GM23338 (cell line): ENCODE measurements at regions not wholly inside any gene's neighbourhood (a gene's known extent, or its start where the extent isn't known, plus 50 kb on each side); places are given as distances from the start of the nearest gene placed in this dataset.

Experiments used
- ATAC-seq: fragments of 200-7000 bp; cut with Tn5 transposase; 3 replicates; pipeline ENCODE4 v1.9.1; 2020
- DNase-seq: peaks from one replicate; pipeline ENCODE4 v3.0.0-alpha.2; 2015; ENCODE audit warnings: low spot score
- H2AFZ ChIP-seq: fragments of 200-600 bp; sonication (generic); 2 replicates; pipeline ENCODE4 v1.8.0; 2016; ENCODE audit warnings: antibody characterized with exemption, mild to moderate bottlenecking, moderate library complexity
- H3F3A ChIP-seq: fragments of 200-600 bp; sonication (generic); replicated peaks from 2 replicates; pipeline ENCODE4 v1.8.0; 2017; ENCODE audit warnings: antibody characterized with exemption, mixed run types, low read depth
- H3K27ac ChIP-seq: fragments of 200-600 bp; sonication (generic); 2 replicates; pipeline ENCODE4 v1.6.1; 2016; ENCODE audit warnings: low read depth
- H3K27me3 ChIP-seq: fragments of 200-600 bp; sonication (generic); 2 replicates; pipeline ENCODE4 v1.8.0; 2016; ENCODE audit warnings: mild to moderate bottlenecking, mixed run types, moderate library complexity; ENCODE audit not compliant: insufficient read depth
- H3K36me3 ChIP-seq: fragments of 200-600 bp; sonication (generic); 2 replicates; pipeline ENCODE4 v1.8.0; 2016; ENCODE audit warnings: mild to moderate bottlenecking; ENCODE audit not compliant: insufficient read depth
- H3K4me1 ChIP-seq: fragments of 200-600 bp; sonication (generic); 2 replicates; pipeline ENCODE4 v1.8.0; 2016; ENCODE audit warnings: mild to moderate bottlenecking, moderate library complexity; ENCODE audit not compliant: insufficient read depth
- H3K4me2 ChIP-seq: fragments of 200-600 bp; sonication (generic); 2 replicates; pipeline ENCODE4 v1.7.1; 2017; ENCODE audit warnings: mixed run types
- H3K4me3 ChIP-seq: fragments of 200-600 bp; sonication (generic); 2 replicates; pipeline ENCODE4 v1.6.1; 2016; ENCODE audit warnings: mixed run types
- H3K79me2 ChIP-seq: fragments of 200-600 bp; sonication (generic); replicated peaks from 2 replicates; pipeline ENCODE4 v1.8.0; 2017; ENCODE audit warnings: mild to moderate bottlenecking; ENCODE audit not compliant: insufficient read depth
- H3K9me2 ChIP-seq: fragments of 200-600 bp; sonication (generic); 2 replicates; pipeline ENCODE4 v1.8.0; 2017; ENCODE audit not compliant: insufficient read depth
- H4K20me1 ChIP-seq: fragments of 200-600 bp; sonication (generic); replicated peaks from 2 replicates; pipeline ENCODE4 v1.8.0; 2017; ENCODE audit warnings: mild to moderate bottlenecking; ENCODE audit not compliant: insufficient read depth
- H3K27ac Mint-ChIP-seq: 2 replicates; pipeline ENCODE4 v1.8.0; 2020; ENCODE audit warnings: inconsistent platforms, mild to moderate bottlenecking, moderate library complexity, mixed read lengths
- H3K27me3 Mint-ChIP-seq: 3 replicates; pipeline ENCODE4 v1.8.0; 2022; ENCODE audit warnings: low read depth, mild to moderate bottlenecking, moderate library complexity, mixed read lengths, inconsistent platforms; ENCODE audit not compliant: insufficient read depth, poor library complexity
- H3K36me3 Mint-ChIP-seq: 3 replicates; pipeline ENCODE4 v1.8.0; 2021; ENCODE audit warnings: low read depth, mild to moderate bottlenecking, inconsistent platforms, moderate library complexity, mixed read lengths
- H3K4me1 Mint-ChIP-seq: 3 replicates; pipeline ENCODE4 v1.8.0; 2020; ENCODE audit warnings: mild to moderate bottlenecking, inconsistent platforms, mixed read lengths
- H3K4me3 Mint-ChIP-seq: 3 replicates; pipeline ENCODE4 v1.8.0; 2021; ENCODE audit warnings: moderate library complexity, mild to moderate bottlenecking, inconsistent platforms, mixed read lengths
- H3K9me3 Mint-ChIP-seq: 3 replicates; pipeline ENCODE4 v1.8.0; 2020; ENCODE audit warnings: moderate library complexity, mild to moderate bottlenecking, inconsistent platforms, mixed read lengths
- CREB1 ChIP-seq: fragments of 250-450 bp; sonication (Bioruptor Pico); IDR thresholded peaks from 2 replicates; pipeline ENCODE4 v1.5.0; 2020; ENCODE audit warnings: low read depth, mild to moderate bottlenecking, moderate library complexity
- EZH2 ChIP-seq: fragments of 200-600 bp; sonication (generic); IDR thresholded peaks from one replicate; pipeline ENCODE4 v1.8.0; 2017; ENCODE audit warnings: antibody characterized with exemption, mild to moderate bottlenecking, low read depth; ENCODE audit not compliant: unreplicated experiment
- EZH2phosphoT487 ChIP-seq: fragments of 200-600 bp; sonication (generic); IDR thresholded peaks from one replicate; pipeline ENCODE4 v1.8.1; 2018; ENCODE audit warnings: antibody characterized with exemption; ENCODE audit not compliant: unreplicated experiment
- JUNB ChIP-seq: IDR thresholded peaks from one replicate; pipeline ENCODE4 v1.6.1; 2016; ENCODE audit warnings: antibody characterized with exemption; ENCODE audit not compliant: unreplicated experiment
- NANOG ChIP-seq: IDR thresholded peaks from 2 replicates; pipeline ENCODE4 v1.6.1; 2016; ENCODE audit warnings: antibody characterized with exemption, borderline replicate concordance
- POLR2AphosphoS5 ChIP-seq: IDR thresholded peaks from 2 replicates; pipeline ENCODE4 v1.6.1; 2016; ENCODE audit warnings: antibody characterized with exemption, low read depth
- STAT1 ChIP-seq: IDR thresholded peaks from one replicate; pipeline ENCODE4 v1.6.1; 2016; ENCODE audit warnings: antibody characterized with exemption; ENCODE audit not compliant: unreplicated experiment
- ZNF114 ChIP-seq: fragments of 250-450 bp; sonication (Bioruptor Pico); IDR thresholded peaks from 2 replicates; pipeline ENCODE4 v1.5.0; 2020; ENCODE audit warnings: mild to moderate bottlenecking, moderate library complexity
- ZNF331 ChIP-seq: fragments of 250-450 bp; sonication (Bioruptor Pico); IDR thresholded peaks from 2 replicates; pipeline ENCODE4 v1.5.0; 2020; ENCODE audit warnings: low read depth, mild to moderate bottlenecking, moderate library complexity
- TF ChIP-seq, protein P1 (sequence below), 2 experiments: fragments of 200-600 bp in 1 of 2; sonication (generic) in 1 of 2; conservative IDR thresholded peaks; 2 replicates each; pipeline versions ENCODE4 v1.5.1 to v1.6.1; 2016 to 2017; ENCODE audit warnings: antibody characterized with exemption in 2 of 2, low read depth in 2 of 2, mild to moderate bottlenecking in 2 of 2, moderate library complexity in 1 of 2
- TF ChIP-seq, protein P2 (sequence below): IDR thresholded peaks from one replicate; pipeline ENCODE4 v1.6.1; 2018; ENCODE audit warnings: antibody characterized with exemption; ENCODE audit not compliant: unreplicated experiment

DNA sequence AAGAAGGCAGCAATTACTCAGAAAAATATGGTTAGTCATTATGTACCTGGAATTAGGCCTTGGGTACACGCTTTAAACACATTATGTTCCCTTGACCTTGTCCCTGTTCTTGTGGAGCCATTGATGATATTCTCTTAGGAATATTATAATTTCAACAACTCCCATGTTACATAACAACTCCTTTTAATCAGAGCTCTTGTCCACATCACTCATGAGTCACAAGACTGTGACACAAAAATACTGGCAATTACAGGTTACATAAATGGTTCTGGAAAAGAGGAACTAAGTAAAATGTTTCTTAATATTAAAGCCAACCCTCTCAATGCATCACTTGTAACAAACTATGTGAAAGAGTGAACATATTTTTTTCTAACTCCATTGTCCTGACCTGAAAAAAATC, 143.8 kb upstream of the PCLO start:
- Mint-ChIP-seq H3K36me3 (no peaks in the 10 kb centered on the region), H3K27ac (no peak overlapping the region), H3K4me3 (no peak overlapping the region), H3K4me1 (no peaks in the 10 kb centered on the region), H3K27me3 (peaks cover under 1% of the 10 kb centered on the region), H3K9me3 (no peaks in the 10 kb centered on the region)
- Histone ChIP-seq H3K4me1 (no peaks in the 10 kb centered on the region), H3K36me3 (no peaks in the 10 kb centered on the region), H3K9me2 (no peaks in the 10 kb centered on the region), H3K4me3 (no peak overlapping the region), H3K79me2 (no peaks in the 10 kb centered on the region), H3K27me3 (no peaks in the 10 kb centered on the region), H4K20me1 (no peaks in the 10 kb centered on the region), H2AFZ (no peak overlapping the region), H3K4me2 (no peak overlapping the region), H3F3A (no peaks in the 10 kb centered on the region), H3K27ac (no peak overlapping the region)
- DNase-seq (no peak), ATAC-seq (no peak)
- no peak for TF ChIP-seq EZH2
- no peak for TF ChIP-seq STAT1
- no peak for TF ChIP-seq ZNF331
- TF ChIP-seq CREB1 (CRISPR knock-in tag) = no peak
- TF ChIP-seq, protein P1, sequence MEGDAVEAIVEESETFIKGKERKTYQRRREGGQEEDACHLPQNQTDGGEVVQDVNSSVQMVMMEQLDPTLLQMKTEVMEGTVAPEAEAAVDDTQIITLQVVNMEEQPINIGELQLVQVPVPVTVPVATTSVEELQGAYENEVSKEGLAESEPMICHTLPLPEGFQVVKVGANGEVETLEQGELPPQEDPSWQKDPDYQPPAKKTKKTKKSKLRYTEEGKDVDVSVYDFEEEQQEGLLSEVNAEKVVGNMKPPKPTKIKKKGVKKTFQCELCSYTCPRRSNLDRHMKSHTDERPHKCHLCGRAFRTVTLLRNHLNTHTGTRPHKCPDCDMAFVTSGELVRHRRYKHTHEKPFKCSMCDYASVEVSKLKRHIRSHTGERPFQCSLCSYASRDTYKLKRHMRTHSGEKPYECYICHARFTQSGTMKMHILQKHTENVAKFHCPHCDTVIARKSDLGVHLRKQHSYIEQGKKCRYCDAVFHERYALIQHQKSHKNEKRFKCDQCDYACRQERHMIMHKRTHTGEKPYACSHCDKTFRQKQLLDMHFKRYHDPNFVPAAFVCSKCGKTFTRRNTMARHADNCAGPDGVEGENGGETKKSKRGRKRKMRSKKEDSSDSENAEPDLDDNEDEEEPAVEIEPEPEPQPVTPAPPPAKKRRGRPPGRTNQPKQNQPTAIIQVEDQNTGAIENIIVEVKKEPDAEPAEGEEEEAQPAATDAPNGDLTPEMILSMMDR (conservative IDR thresholded peaks at IDR 0.05; ENCODE audit: low read depth in 2 of 2) = no peak
- TF ChIP-seq EZH2phosphoT487 = no peak
- TF ChIP-seq POLR2AphosphoS5 = no peak

DNA sequence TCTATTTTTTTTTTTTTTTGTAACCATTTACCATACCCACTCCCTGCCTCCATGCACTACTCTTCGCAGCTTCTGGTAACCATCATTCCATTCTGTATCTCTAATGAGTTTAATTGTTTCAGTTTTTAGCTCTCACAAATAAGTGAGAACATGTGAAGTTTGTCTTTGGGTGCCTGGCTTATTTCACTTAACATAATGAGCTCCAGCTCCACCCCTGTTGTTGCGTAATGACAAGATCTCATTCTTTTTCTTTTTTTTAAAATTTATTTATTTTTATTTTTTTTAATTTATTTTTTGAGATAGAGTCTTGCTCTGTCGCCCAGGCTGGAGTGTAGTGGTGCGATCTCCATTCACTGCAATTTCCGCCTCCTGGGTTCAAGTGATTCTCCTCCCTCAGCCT, 142.3 kb upstream of the PCLO start:
- Histone ChIP-seq H3K79me2 (no peaks in the 10 kb centered on the region), H3K4me3 (no peak overlapping the region), H3K27ac (no peak overlapping the region), H2AFZ (no peak overlapping the region), H3K27me3 (no peaks in the 10 kb centered on the region), H3K4me1 (no peaks in the 10 kb centered on the region), H4K20me1 (no peaks in the 10 kb centered on the region), H3K36me3 (no peaks in the 10 kb centered on the region), H3F3A (no peaks in the 10 kb centered on the region), H3K9me2 (no peaks in the 10 kb centered on the region), H3K4me2 (no peak overlapping the region)
- Mint-ChIP-seq H3K9me3 (no peaks in the 10 kb centered on the region), H3K36me3 (no peaks in the 10 kb centered on the region), H3K4me1 (no peaks in the 10 kb centered on the region), H3K27ac (no peak overlapping the region), H3K27me3 (no peaks in the 10 kb centered on the region), H3K4me3 (no peak overlapping the region)
- DNase-seq (no peak), ATAC-seq (no peak)
- TF ChIP-seq, protein P2, sequence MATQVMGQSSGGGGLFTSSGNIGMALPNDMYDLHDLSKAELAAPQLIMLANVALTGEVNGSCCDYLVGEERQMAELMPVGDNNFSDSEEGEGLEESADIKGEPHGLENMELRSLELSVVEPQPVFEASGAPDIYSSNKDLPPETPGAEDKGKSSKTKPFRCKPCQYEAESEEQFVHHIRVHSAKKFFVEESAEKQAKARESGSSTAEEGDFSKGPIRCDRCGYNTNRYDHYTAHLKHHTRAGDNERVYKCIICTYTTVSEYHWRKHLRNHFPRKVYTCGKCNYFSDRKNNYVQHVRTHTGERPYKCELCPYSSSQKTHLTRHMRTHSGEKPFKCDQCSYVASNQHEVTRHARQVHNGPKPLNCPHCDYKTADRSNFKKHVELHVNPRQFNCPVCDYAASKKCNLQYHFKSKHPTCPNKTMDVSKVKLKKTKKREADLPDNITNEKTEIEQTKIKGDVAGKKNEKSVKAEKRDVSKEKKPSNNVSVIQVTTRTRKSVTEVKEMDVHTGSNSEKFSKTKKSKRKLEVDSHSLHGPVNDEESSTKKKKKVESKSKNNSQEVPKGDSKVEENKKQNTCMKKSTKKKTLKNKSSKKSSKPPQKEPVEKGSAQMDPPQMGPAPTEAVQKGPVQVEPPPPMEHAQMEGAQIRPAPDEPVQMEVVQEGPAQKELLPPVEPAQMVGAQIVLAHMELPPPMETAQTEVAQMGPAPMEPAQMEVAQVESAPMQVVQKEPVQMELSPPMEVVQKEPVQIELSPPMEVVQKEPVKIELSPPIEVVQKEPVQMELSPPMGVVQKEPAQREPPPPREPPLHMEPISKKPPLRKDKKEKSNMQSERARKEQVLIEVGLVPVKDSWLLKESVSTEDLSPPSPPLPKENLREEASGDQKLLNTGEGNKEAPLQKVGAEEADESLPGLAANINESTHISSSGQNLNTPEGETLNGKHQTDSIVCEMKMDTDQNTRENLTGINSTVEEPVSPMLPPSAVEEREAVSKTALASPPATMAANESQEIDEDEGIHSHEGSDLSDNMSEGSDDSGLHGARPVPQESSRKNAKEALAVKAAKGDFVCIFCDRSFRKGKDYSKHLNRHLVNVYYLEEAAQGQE = no peak
- TF ChIP-seq, protein P1 (conservative IDR thresholded peaks at IDR 0.05; ENCODE audit: low read depth in 2 of 2) = no peak
- TF ChIP-seq NANOG (no peak), ZNF114 (no peak), ZNF331 (no peak), POLR2AphosphoS5 (no peak), JUNB (no peak)
